H1 (cell line): ENCODE measurements at regions not wholly inside any gene's neighbourhood (a gene's known extent, or its start where the extent isn't known, plus 50 kb on each side); places are given as distances from the start of the nearest gene placed in this dataset.
A peak's percentile ranks its signal among the peaks of the same experiment; 100 is the strongest.

Experiments
- EGR1 ChIP-seq: IDR thresholded peaks from 2 replicates; pipeline ENCODE4 v1.6.1; 2011; ENCODE audit warnings: low read depth, low read length, borderline replicate concordance
- POU5F1 ChIP-seq: IDR thresholded peaks from 2 replicates; pipeline ENCODE4 v1.6.1; 2011; ENCODE audit warnings: low read depth, mild to moderate bottlenecking, low read length, moderate library complexity
- RAD21 ChIP-seq, 2 experiments: IDR thresholded peaks in 1 of 2; conservative IDR thresholded peaks in 1 of 2; 2 replicates each; pipeline ENCODE4 v1.6.1; 2011; ENCODE audit warnings: low read depth in 2 of 2, low read length in 2 of 2, improper control_type of control experiment in 1 of 2, inconsistent platforms in 1 of 2, mild to moderate bottlenecking in 1 of 2, moderate library complexity in 1 of 2
- SP4 ChIP-seq: IDR thresholded peaks from 2 replicates; pipeline ENCODE4 v1.6.1; 2012; ENCODE audit warnings: low read length, inconsistent platforms
- TF ChIP-seq, protein P1 (sequence below): IDR thresholded peaks from 2 replicates; pipeline ENCODE4 v1.6.1; 2012; ENCODE audit warnings: inconsistent platforms

DNA sequence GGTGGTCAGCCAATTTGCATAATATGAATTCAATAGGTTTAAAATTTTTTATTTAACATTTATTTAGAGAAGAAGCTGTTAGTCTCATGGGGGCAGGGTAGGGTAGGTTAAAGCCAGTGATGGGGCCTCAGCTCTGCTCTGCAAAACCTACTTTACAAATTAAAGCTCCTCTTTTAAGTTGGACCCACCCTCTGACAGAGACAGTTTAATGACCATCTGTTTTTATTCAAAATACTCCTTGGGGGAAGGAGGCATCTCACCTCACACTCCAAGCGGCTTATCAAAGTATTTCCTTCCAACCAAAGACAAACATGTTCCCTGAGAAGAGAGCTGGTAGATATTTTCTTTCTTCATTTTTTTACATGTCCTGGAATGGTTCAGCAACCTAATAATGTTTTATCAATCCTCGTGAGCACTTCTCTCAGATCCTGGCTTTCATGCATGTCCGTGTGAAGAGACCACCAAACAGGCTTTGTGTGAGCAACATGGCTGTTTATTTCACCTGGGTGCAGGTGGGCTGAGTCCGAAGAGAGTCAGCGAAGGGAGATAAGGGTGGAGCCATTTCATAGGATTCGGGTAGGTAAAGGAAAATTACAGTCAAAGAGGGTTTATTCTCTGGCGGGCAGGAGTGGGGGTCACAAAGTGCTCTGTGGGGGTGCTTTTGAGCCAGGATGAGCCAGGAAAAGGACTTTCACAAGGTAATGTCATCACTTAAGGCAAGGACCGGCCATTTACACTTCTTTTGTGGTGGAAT, 184.7 kb downstream of the GJA1 start (continued):
- TF ChIP-seq POU5F1 (no peak), EGR1 (no peak), RAD21 (IDR thresholded peaks at IDR 0.05 in 1 of 2, conservative IDR thresholded peaks at IDR 0.05 in 1 of 2; ENCODE audit: low read depth in 2 of 2, low read length in 2 of 2) (peak in 1 of 2 experiments; percentile 8; a peak in 1 of 4 replicates), SP4 (no peak)
- TF ChIP-seq, protein P1, sequence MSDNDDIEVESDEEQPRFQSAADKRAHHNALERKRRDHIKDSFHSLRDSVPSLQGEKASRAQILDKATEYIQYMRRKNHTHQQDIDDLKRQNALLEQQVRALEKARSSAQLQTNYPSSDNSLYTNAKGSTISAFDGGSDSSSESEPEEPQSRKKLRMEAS = peak; percentile 18; the same call in 1 of the 2 replicates
